ENCODE measurements at regions not wholly inside any gene's neighbourhood (a gene's known extent, or its start where the extent isn't known, plus 50 kb on each side); places are given as distances from the start of the nearest gene placed in this dataset.

DNA sequence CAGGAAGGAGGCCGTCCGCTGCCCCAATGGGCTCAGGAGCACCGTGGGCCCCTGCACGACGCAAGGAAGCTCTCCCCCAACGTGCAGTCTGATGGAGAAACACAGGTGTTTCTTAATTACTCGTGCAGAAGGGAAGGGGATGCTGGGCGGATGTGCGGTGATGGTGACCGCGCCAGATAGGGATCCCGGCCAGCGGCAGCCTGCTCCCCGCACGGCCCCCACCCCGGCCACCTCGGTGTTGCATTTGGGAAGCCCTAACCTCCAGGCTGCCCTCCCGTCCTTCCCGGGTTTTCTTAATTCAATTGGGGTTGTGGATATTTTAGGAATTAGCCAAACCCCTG lies 254.4 kb downstream of the ZNF536 start:
- intact Hi-C loops (cut with DNase I): no loop called here
- ATAC-seq: no peak
- no peak for DNase-seq (ENCODE audit: low spot score)

DNA sequence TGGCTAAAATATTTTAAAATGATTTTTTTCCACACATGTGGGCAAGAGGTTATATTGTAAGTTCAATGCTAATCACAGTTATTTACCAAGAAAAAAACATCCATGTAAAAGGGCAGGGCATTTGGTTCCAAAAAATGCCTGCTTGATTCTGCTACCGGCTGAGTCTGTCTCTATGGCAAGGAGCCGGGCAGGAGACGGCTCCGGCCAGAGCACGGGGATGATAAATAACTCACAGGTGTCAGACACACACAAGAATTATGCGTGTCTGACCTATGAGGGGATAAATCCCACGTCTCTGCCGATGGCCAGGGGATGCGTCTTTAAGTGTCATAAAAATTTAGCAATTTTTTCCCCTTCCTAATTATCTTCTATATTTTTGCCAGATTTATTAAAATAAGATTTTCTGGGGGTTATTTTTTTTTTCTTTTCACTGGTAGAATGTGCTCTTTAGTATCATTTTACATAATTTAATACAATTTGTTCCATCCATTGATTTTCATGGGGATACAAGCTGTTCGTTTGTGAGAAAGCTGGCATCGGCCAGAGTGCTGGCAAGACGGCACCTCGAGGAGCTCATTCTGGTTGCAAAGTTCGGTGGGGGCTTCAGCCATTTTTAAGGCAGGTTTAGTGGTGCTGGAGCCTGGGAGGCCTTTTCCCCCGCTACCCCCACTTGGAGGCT lies 253.9 kb downstream of the ZNF536 start:
- ATAC-seq: no peak
- intact Hi-C loops (cut with DNase I): no loop called here

DNA sequence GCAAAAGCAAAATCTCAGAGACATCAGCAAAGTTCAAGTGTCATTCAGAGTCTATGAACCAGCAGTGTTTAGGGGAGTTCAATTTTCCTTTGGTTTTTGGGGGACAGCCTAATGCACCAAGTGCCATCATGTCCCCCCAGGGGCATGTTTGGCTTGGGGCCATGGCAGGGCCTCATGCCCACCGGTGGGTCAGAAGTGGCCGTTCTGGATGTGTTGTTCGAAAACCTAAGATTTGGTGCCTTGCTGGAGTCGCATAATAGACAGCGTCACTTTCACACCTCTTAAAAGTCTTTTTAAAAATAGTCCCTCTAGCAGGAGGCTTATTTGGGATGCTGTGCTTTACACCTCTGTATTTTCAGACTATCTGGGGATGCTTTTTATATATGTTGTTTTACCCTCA lies 250.1 kb downstream of the ZNF536 start:
- intact Hi-C loops (cut with DNase I): no loop called here
- DNase-seq (ENCODE audit: low spot score) (no peak), ATAC-seq (no peak)

More for the DNA sequence above, 253.9 kb downstream of the ZNF536 start:
- DNase-seq (ENCODE audit: low spot score): no peak

DNA sequence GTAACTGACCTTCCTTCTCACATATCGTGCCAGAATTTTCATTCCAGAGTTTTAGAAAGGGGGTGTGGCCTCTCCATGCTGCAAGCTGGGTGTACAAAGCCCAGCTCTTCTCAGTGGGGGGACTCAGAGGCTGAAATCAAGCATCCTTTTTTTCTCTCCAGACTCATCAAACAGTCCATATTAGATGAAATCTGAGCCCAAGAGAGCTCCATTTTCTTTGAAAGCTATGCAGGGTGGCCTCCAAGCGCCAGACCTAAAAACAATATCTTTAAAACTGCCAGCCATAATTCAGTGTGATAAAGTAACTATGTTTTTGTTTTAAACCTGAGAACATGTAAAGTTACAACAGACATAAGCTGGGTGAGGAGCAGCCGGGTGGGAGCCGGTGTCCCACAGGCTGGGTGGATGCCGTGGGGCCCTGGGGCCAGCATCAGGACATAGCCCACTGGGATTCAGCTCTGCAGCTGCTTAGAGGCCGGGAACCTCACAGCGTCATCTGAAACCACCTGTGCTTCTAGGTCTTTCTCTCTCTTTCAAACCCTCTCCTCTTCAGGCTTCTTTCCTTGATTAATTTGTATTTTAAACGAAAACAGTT lies 249.2 kb downstream of the ZNF536 start:
- DNase-seq (ENCODE audit: low spot score) (no peak), ATAC-seq (no peak)
- intact Hi-C loops (cut with DNase I): no loop called here

DNA sequence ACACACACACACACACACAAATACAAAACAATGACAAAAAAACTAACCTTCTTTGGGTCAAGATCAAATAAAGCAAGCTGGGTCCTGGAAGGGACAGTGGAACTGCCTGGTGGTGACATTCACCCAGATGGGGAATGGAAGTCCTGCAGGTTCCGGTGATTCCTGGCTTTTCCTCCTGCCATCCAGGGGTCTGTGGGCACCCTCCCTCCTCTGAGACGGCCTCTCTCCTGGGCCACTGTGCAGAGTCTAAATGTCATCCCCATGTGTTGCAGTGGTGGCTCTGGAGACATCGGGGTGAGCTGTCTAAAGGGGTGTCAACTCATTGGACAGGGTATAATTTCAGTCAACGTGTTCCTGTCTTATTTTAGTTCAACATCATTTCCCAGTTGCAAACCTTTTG lies 248.2 kb downstream of the ZNF536 start:
- intact Hi-C loops (cut with DNase I): no loop called here

DNA sequence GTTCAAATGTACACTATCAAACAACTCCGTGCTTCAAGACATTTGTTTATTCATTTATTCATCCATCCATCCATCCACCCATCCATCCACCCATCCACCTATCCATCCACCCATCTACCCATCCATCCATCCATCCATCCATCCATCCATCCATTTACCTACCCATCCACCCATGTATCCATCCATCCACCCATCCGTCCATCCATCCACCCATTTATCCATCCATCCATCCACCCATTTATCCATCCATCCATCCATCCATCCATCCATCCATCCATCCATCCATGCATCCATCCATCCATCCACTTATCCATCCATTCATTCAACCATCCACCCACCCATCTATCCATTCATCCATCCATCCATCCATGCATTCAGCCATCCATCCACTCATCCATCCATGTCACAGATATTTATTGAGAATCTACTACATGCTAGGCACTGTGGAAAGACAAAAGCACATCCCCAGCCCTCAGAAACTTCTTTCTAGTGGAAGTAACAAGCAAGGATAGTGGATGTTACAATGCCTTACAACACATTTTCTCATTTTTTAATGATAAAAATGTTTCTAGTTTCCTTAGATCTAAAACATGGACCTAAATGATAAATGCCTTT lies 237.6 kb downstream of the ZNF536 start:
- no peak for DNase-seq (ENCODE audit: low spot score)
- no peak for ATAC-seq
- intact Hi-C loops (cut with DNase I): no loop called here

More for the DNA sequence above, 248.2 kb downstream of the ZNF536 start:
- ATAC-seq: no peak
- no peak for DNase-seq (ENCODE audit: low spot score)

DNA sequence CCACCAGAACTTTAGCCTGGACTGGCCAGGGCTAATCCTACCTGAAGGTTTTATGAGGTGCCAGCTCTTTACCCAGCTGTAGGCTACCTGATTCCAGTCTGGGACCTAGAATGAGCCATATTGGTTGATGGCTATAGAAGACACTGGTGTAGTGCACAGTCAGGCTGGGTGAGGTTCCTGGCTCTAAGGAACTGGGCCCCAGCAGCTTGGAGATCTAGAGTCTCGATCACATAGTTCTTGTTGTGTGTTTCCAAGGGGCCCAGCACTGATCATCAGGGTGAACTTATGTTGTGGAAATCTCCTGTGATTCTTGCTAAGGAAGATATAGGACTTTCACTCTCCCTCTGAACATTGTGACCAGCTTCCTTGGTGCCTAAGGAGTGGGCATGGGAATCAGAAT lies 236.3 kb downstream of the ZNF536 start:
- intact Hi-C loops (cut with DNase I): no loop called here
- DNase-seq (ENCODE audit: low spot score) (no peak), ATAC-seq (no peak)
